ENCODE measurements at regions not wholly inside any gene's neighbourhood (a gene's known extent, or its start where the extent isn't known, plus 50 kb on each side); places are given as distances from the start of the nearest gene placed in this dataset.

DNA sequence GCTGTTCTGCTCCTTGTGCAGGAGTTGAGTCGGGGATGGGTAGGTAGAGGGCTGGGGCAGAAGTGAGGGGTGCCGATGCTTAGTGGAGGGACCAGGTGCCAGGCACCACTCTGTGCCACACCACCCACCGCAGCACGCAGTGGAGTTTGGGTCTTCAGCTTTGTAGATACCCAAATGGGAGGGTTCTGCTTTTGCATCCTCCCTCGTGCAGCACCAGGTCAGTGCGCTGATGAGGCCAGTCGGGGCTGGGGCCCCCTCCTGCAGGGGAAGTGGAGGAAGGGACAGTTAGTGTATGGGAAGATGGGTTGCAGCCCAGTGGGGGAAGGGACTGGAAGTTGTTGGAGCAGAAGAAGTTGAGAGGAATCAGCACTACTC lies 244.0 kb downstream of the RHOU start:
- TF ChIP-seq, protein P1, sequence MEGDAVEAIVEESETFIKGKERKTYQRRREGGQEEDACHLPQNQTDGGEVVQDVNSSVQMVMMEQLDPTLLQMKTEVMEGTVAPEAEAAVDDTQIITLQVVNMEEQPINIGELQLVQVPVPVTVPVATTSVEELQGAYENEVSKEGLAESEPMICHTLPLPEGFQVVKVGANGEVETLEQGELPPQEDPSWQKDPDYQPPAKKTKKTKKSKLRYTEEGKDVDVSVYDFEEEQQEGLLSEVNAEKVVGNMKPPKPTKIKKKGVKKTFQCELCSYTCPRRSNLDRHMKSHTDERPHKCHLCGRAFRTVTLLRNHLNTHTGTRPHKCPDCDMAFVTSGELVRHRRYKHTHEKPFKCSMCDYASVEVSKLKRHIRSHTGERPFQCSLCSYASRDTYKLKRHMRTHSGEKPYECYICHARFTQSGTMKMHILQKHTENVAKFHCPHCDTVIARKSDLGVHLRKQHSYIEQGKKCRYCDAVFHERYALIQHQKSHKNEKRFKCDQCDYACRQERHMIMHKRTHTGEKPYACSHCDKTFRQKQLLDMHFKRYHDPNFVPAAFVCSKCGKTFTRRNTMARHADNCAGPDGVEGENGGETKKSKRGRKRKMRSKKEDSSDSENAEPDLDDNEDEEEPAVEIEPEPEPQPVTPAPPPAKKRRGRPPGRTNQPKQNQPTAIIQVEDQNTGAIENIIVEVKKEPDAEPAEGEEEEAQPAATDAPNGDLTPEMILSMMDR (IDR thresholded peaks at IDR 0.05 in 4 of 5, conservative IDR thresholded peaks at IDR 0.05 in 1 of 5): no peak
- no peak for TF ChIP-seq POLR2A (IDR thresholded peaks at IDR 0.05)

All from gastrocnemius medialis (tissue), 4 donors.